GM19397 (cell line): ENCODE measurements at regions not wholly inside any gene's neighbourhood (a gene's known extent, or its start where the extent isn't known, plus 50 kb on each side); places are given as distances from the start of the nearest gene placed in this dataset.

Source experiments
- ATAC-seq: cut with Tn5 transposase; IDR thresholded peaks from one replicate; pipeline ENCODE4 v1.9.1; 2021; ENCODE audit warnings: mild to moderate bottlenecking, moderate library complexity; ENCODE audit not compliant: unreplicated experiment

GRCh38 chr3:59311231-59311630 lies 261.4 kb upstream of the CFAP20DC start:
- no peak for ATAC-seq

GRCh38 chr3:59310736-59311135 lies 260.9 kb upstream of the CFAP20DC start:
- ATAC-seq, result no peak

- ATAC-seq, result no peak
Observed at GRCh38 chr3:59308684-59309083, 258.9 kb upstream of the CFAP20DC start.

GRCh38 chr3:59308001-59308400 lies 258.2 kb upstream of the CFAP20DC start:
- ATAC-seq, result no peak

- ATAC-seq, result no peak
Observed at GRCh38 chr3:59306436-59306835, 256.6 kb upstream of the CFAP20DC start.

- ATAC-seq, result no peak
Observed at GRCh38 chr3:59304296-59304695, 254.5 kb upstream of the CFAP20DC start.

GRCh38 chr3:59303452-59303851 lies 253.6 kb upstream of the CFAP20DC start:
- ATAC-seq, result no peak

GRCh38 chr3:59302442-59302841 lies 252.6 kb upstream of the CFAP20DC start:
- ATAC-seq, result no peak

- ATAC-seq, result no peak
Observed at GRCh38 chr3:59300733-59301132, 250.9 kb upstream of the CFAP20DC start.

GRCh38 chr3:59299561-59299960 lies 249.7 kb upstream of the CFAP20DC start:
- ATAC-seq, result no peak

GRCh38 chr3:59290358-59290757 lies 240.5 kb upstream of the CFAP20DC start:
- ATAC-seq, result no peak

GRCh38 chr3:59289831-59290230 lies 240.0 kb upstream of the CFAP20DC start:
- no peak for ATAC-seq

GRCh38 chr3:59288951-59289350 lies 239.1 kb upstream of the CFAP20DC start:
- no peak for ATAC-seq

GRCh38 chr3:59286791-59287531 lies 237.1 kb upstream of the CFAP20DC start:
- ATAC-seq, result no peak

- no peak for ATAC-seq
Observed at GRCh38 chr3:59285560-59285959, 235.7 kb upstream of the CFAP20DC start.

GRCh38 chr3:59284926-59285325 lies 235.1 kb upstream of the CFAP20DC start:
- no peak for ATAC-seq

- ATAC-seq, result no peak
Observed at GRCh38 chr3:59280113-59280512, 230.3 kb upstream of the CFAP20DC start.

- no peak for ATAC-seq
Observed at GRCh38 chr3:59277816-59278215, 228.0 kb upstream of the CFAP20DC start.

- no peak for ATAC-seq
Observed at GRCh38 chr3:59277201-59277600, 227.4 kb upstream of the CFAP20DC start.

GRCh38 chr3:59273976-59274375 lies 224.2 kb upstream of the CFAP20DC start:
- no peak for ATAC-seq

GRCh38 chr3:59271971-59272370 lies 222.1 kb upstream of the CFAP20DC start:
- ATAC-seq, result no peak

GRCh38 chr3:59270921-59271320 lies 221.1 kb upstream of the CFAP20DC start:
- ATAC-seq, result no peak

- ATAC-seq, result no peak
Observed at GRCh38 chr3:59270209-59270608, 220.4 kb upstream of the CFAP20DC start.
